GM19438 (cell line): ENCODE measurements at regions not wholly inside any gene's neighbourhood (a gene's known extent, or its start where the extent isn't known, plus 50 kb on each side); places are given as distances from the start of the nearest gene placed in this dataset.

ENCODE experiments used
- ATAC-seq: cut with Tn5 transposase; IDR thresholded peaks from one replicate; pipeline ENCODE4 v1.9.1; 2021; ENCODE audit warnings: low read depth; ENCODE audit not compliant: unreplicated experiment

GRCh38 chr1:25106976-25107642 is 125.2 kb downstream of the SYF2 start:
- ATAC-seq = no peak

- ATAC-seq = no peak
These were observed 126.0 kb downstream of the SYF2 start for GRCh38 chr1:25106352-25106751.

- no peak for ATAC-seq
These were observed 126.5 kb downstream of the SYF2 start for GRCh38 chr1:25105836-25106235.

GRCh38 chr1:25104932-25105561 is 127.3 kb downstream of the SYF2 start:
- no peak for ATAC-seq

GRCh38 chr1:25103164-25103795 is 129.0 kb downstream of the SYF2 start:
- ATAC-seq = no peak

GRCh38 chr1:25100151-25100833 is 132.0 kb downstream of the SYF2 start:
- no peak for ATAC-seq

GRCh38 chr1:25099343-25099951 is 132.9 kb downstream of the SYF2 start:
- ATAC-seq = no peak

- no peak for ATAC-seq
These were observed 133.6 kb downstream of the SYF2 start for GRCh38 chr1:25098717-25099116.

GRCh38 chr1:25096307-25097150 is 135.8 kb downstream of the SYF2 start:
- ATAC-seq = no peak

- ATAC-seq = no peak
These were observed 136.6 kb downstream of the SYF2 start for GRCh38 chr1:25095635-25096200.

- ATAC-seq = no peak
These were observed 137.3 kb downstream of the SYF2 start for GRCh38 chr1:25094995-25095394.

GRCh38 chr1:25094229-25094628 is 138.1 kb downstream of the SYF2 start:
- no peak for ATAC-seq

- no peak for ATAC-seq
These were observed 140.6 kb downstream of the SYF2 start for GRCh38 chr1:25091658-25092057.

GRCh38 chr1:25090707-25091422 is 141.4 kb downstream of the SYF2 start:
- ATAC-seq = no peak

- ATAC-seq = no peak
These were observed 142.5 kb downstream of the SYF2 start for GRCh38 chr1:25089772-25090171.

GRCh38 chr1:25088946-25089345 is 143.4 kb downstream of the SYF2 start:
- ATAC-seq = no peak

- no peak for ATAC-seq
These were observed 144.1 kb downstream of the SYF2 start for GRCh38 chr1:25088180-25088701.

GRCh38 chr1:25086518-25087079 is 145.7 kb downstream of the SYF2 start:
- no peak for ATAC-seq

GRCh38 chr1:25084407-25084806 is 147.9 kb downstream of the SYF2 start:
- ATAC-seq = no peak
